ENCODE measurements at regions not wholly inside any gene's neighbourhood (a gene's known extent, or its start where the extent isn't known, plus 50 kb on each side); places are given as distances from the start of the nearest gene placed in this dataset.

DNA sequence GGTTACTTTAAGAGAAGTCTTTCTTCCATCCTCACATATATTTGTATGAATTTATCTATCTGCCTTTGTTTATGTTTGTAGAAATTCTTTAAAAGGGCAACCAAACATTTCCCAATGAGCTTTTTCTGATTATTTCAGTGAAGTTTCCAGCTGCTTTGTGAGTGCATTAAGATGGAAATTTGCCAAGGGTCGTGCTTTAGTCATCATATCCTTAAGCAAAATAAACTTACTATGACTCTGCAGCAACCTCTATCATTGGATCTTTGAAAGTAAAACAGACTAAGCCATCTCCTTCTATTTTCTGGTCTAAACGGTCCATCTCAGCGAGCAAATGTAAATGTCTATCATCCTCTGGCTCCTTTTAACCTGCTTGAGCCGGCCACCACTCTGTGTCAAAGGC, 489.3 kb downstream of the SOX11 start (continued):
- TF ChIP-seq RFX5 (IDR thresholded peaks at IDR 0.05; ENCODE audit: borderline replicate concordance, low read depth, low read length): no peak
- TF ChIP-seq TCF12 (IDR thresholded peaks at IDR 0.05; ENCODE audit: low read depth, low read length): no peak
- TF ChIP-seq CHD1 (IDR thresholded peaks at IDR 0.05; ENCODE audit: low read depth, low read length): no peak
- no peak for TF ChIP-seq TEAD4 (IDR thresholded peaks at IDR 0.05; ENCODE audit: low read depth, low read length)
- no peak for TF ChIP-seq BACH1 (IDR thresholded peaks at IDR 0.05; ENCODE audit: low read length)
- no peak for TF ChIP-seq POU5F1 (IDR thresholded peaks at IDR 0.05; ENCODE audit: low read depth, low read length)
- TF ChIP-seq KDM5A (IDR thresholded peaks at IDR 0.05; ENCODE audit: low read length): no peak
- no peak for TF ChIP-seq RNF2 (IDR thresholded peaks at IDR 0.05; ENCODE audit: borderline replicate concordance, low read depth, low read length, missing control alignments, poor library complexity, severe bottlenecking)
- no peak for TF ChIP-seq CREB1 (IDR thresholded peaks at IDR 0.05)

Data from H1 (cell line).